Keratinocyte (primary cell): ENCODE measurements at regions not wholly inside any gene's neighbourhood (a gene's known extent, or its start where the extent isn't known, plus 50 kb on each side); places are given as distances from the start of the nearest gene placed in this dataset.
A peak's percentile ranks its signal among the peaks of the same experiment; 100 is the strongest.

Experiments used
- DNase-seq: peaks from one replicate; pipeline ENCODE4 v3.0.0-alpha.2; 2011; ENCODE audit warnings: low read depth, missing footprints, low spot score
- FAIRE-seq: peaks from 2 replicates; lab custom pipeline; 2011; peaks lifted over from hg19 to GRCh38; lab: Jason Lieb, UNC
- H2AFZ ChIP-seq: 2 replicates; pipeline ENCODE4 v1.6.0; 2012; ENCODE audit warnings: low read length, control low read depth, inconsistent platforms; ENCODE audit not compliant: control insufficient read depth
- H3K27ac ChIP-seq: 2 replicates; pipeline ENCODE4 v1.5.1; 2011; ENCODE audit warnings: low read length; ENCODE audit not compliant: control insufficient read depth, insufficient read depth
- H3K27me3 ChIP-seq: 3 replicates; pipeline ENCODE4 v1.6.0; 2011; ENCODE audit warnings: low read length; ENCODE audit not compliant: control insufficient read depth, insufficient read depth; ENCODE audit errors: extremely low read depth
- H3K36me3 ChIP-seq, 2 experiments: 2 replicates in 1 of 2; 3 replicates in 1 of 2; pipeline ENCODE4 v1.5.1; 2011; ENCODE audit warnings: low read length in 2 of 2, mild to moderate bottlenecking in 1 of 2; ENCODE audit not compliant: control insufficient read depth in 2 of 2, insufficient read depth in 2 of 2; ENCODE audit errors: extremely low read depth in 1 of 2
- H3K4me1 ChIP-seq: 3 replicates; pipeline ENCODE4 v1.5.1; 2011; ENCODE audit warnings: low read length; ENCODE audit not compliant: control insufficient read depth, insufficient read depth; ENCODE audit errors: extremely low read depth
- H3K4me2 ChIP-seq: 3 replicates; pipeline ENCODE4 v1.6.0; 2011; ENCODE audit warnings: low read depth, low read length; ENCODE audit not compliant: control insufficient read depth, insufficient read depth; ENCODE audit errors: extremely low read depth
- H3K4me3 ChIP-seq, 3 experiments: fragments of 200-600 bp in 1 of 3; sonication (generic) in 1 of 3; 2 replicates in 2 of 3; 3 replicates in 1 of 3; pipeline ENCODE4 v1.5.1; 2011 to 2016; ENCODE audit warnings: low read length in 3 of 3, mild to moderate bottlenecking in 3 of 3, control low read depth in 2 of 3, inconsistent platforms in 1 of 3, low read depth in 1 of 3, mixed read lengths in 1 of 3, mixed run types in 1 of 3, moderate library complexity in 1 of 3; ENCODE audit not compliant: control insufficient read depth in 2 of 3, insufficient read depth in 2 of 3; ENCODE audit errors: extremely low read depth in 1 of 3
- H3K79me2 ChIP-seq: 2 replicates; pipeline ENCODE4 v1.6.0; 2012; ENCODE audit warnings: low read length; ENCODE audit not compliant: control insufficient read depth, insufficient read depth
- H3K9ac ChIP-seq: 3 replicates; pipeline ENCODE4 v1.6.0; 2011; ENCODE audit warnings: low read length; ENCODE audit not compliant: control insufficient read depth, insufficient read depth; ENCODE audit errors: extremely low read depth
- H3K9me1 ChIP-seq: 3 replicates; pipeline ENCODE4 v1.6.0; 2011; ENCODE audit warnings: low read length; ENCODE audit not compliant: control insufficient read depth, insufficient read depth; ENCODE audit errors: extremely low read depth
- H3K9me3 ChIP-seq: 2 replicates; pipeline ENCODE4 v1.5.1; 2012; ENCODE audit warnings: low read depth, low read length; ENCODE audit not compliant: control insufficient read depth
- H4K20me1 ChIP-seq: 3 replicates; pipeline ENCODE4 v1.6.0; 2011; ENCODE audit warnings: low read length; ENCODE audit not compliant: control insufficient read depth, insufficient read depth; ENCODE audit errors: extremely low read depth
- EZH2 ChIP-seq: IDR thresholded peaks from one replicate; pipeline ENCODE4 v1.6.1; 2012; ENCODE audit warnings: inconsistent platforms, mild to moderate bottlenecking, low read length, moderate library complexity
- dilution Hi-C: fragments of 300-500 bp; cut with MboI; formaldehyde crosslinking; loops from one replicate; pipeline ENCODE4 v1.7.0; 2020; ENCODE audit warnings: low sequenced_read_pairs; ENCODE audit not compliant: extremely low pct_ligation_motif_present
- TF ChIP-seq, protein P1 (sequence below), 3 experiments: IDR thresholded peaks in 1 of 3; conservative IDR thresholded peaks in 1 of 3; optimal IDR thresholded peaks in 1 of 3; 2 replicates in 2 of 3; 3 replicates in 1 of 3; pipeline versions ENCODE3 to v1.5.1; 2011; ENCODE audit warnings: low read length in 3 of 3, mild to moderate bottlenecking in 3 of 3, moderate library complexity in 2 of 3, control low read depth in 1 of 3, inconsistent platforms in 1 of 3; ENCODE audit not compliant: insufficient read depth in 2 of 3; ENCODE audit errors: extremely low read depth in 1 of 3

DNA sequence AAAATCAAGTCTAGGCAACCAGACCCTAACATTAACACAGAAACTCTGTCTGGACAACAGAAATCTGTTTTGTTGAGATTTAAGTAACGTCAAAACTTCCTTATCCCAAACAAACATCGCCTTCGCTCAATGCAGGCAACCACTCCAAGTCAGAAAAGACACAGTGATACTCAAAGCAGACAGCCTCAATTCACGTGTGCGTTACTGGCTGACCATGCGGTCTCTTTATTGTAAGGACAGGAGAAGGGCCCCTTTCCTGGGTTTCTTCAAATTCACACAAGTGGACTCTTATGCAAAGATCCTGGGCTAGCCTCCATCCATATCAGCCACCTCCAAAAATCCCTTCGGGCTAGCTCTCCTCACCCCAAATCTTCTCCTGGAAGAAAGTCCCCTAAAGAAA, 467.7 kb downstream of the SOX9 start:
- FAIRE-seq (no peak), DNase-seq (no peak)
- Histone ChIP-seq H3K9me3 (no peaks in the 10 kb centered on the region), H3K4me1 (peaks cover 36% of the 10 kb centered on the region), H3K4me3 (peak overlapping the region; percentile 33 to 70 (median 45)), H3K27ac (peak overlapping the region; percentile 97), H4K20me1 (no peaks in the 10 kb centered on the region), H3K4me2 (peak overlapping the region; percentile 79), H3K36me3 (peaks cover 0 to 6% of the 10 kb centered on the region in 2 experiments), H3K9me1 (no peaks in the 10 kb centered on the region), H3K9ac (peak overlapping the region; percentile 82), H2AFZ (no peak overlapping the region), H3K79me2 (peaks cover 79% of the 10 kb centered on the region), H3K27me3 (no peaks in the 10 kb centered on the region)
- dilution Hi-C loops: no loop called here
- no peak for TF ChIP-seq EZH2
- TF ChIP-seq, protein P1, sequence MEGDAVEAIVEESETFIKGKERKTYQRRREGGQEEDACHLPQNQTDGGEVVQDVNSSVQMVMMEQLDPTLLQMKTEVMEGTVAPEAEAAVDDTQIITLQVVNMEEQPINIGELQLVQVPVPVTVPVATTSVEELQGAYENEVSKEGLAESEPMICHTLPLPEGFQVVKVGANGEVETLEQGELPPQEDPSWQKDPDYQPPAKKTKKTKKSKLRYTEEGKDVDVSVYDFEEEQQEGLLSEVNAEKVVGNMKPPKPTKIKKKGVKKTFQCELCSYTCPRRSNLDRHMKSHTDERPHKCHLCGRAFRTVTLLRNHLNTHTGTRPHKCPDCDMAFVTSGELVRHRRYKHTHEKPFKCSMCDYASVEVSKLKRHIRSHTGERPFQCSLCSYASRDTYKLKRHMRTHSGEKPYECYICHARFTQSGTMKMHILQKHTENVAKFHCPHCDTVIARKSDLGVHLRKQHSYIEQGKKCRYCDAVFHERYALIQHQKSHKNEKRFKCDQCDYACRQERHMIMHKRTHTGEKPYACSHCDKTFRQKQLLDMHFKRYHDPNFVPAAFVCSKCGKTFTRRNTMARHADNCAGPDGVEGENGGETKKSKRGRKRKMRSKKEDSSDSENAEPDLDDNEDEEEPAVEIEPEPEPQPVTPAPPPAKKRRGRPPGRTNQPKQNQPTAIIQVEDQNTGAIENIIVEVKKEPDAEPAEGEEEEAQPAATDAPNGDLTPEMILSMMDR (optimal IDR thresholded peaks at IDR 0.05 in 1 of 3, IDR thresholded peaks at IDR 0.05 in 1 of 3, conservative IDR thresholded peaks at IDR 0.05 in 1 of 3; ENCODE audit: extremely low read depth in 1 of 3, insufficient read depth in 2 of 3, low read length in 3 of 3): no peak

DNA sequence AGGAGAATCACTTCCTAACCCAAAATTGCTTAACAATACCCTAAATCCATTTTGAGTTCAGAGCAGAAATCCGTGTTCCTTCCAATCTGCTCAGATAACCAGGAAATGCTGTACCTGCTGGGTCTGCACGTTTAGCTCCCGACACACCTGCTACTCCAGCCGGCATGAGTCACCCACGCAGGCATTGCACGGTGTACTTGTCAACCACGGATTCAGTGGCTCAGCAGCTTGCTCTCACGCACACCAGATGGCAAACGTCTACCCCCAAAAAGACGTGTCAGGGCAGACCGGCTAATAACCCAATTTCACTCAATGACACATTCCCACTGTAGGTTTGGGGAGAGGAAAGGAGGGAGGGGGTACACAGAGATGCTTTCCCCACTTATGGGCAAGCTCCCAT, 468.1 kb downstream of the SOX9 start:
- dilution Hi-C loops: no loop called here
- Histone ChIP-seq H3K79me2 (peaks cover 76% of the 10 kb centered on the region), H3K4me3 (peak overlapping the region; percentile 70 to 91 (median 86)), H3K27me3 (no peaks in the 10 kb centered on the region), H3K9me1 (no peaks in the 10 kb centered on the region), H3K9ac (peak overlapping the region; percentile 82), H2AFZ (no peak overlapping the region), H4K20me1 (no peaks in the 10 kb centered on the region), H3K27ac (peak overlapping the region; percentile 97), H3K9me3 (no peaks in the 10 kb centered on the region), H3K4me2 (peak overlapping the region; percentile 79), H3K36me3 (peaks cover 0 to 6% of the 10 kb centered on the region in 2 experiments), H3K4me1 (peaks cover 36% of the 10 kb centered on the region)
- TF ChIP-seq, protein P1 (optimal IDR thresholded peaks at IDR 0.05 in 1 of 3, IDR thresholded peaks at IDR 0.05 in 1 of 3, conservative IDR thresholded peaks at IDR 0.05 in 1 of 3; ENCODE audit: extremely low read depth in 1 of 3, insufficient read depth in 2 of 3, low read length in 3 of 3): peak in 2 of 3 experiments; percentile 8 to 35
- no peak for TF ChIP-seq EZH2
- FAIRE-seq (peak; percentile 89), DNase-seq (peak; percentile 96)
